ENCODE measurements at regions not wholly inside any gene's neighbourhood (a gene's known extent, or its start where the extent isn't known, plus 50 kb on each side); places are given as distances from the start of the nearest gene placed in this dataset.

- intact Hi-C loops (cut with DNase I) = no loop called here
- DNase-seq (no peak), ATAC-seq (no peak)
- H3K27ac ChIP-seq = no peak overlapping the region
- no peak for TF ChIP-seq CTCF (IDR thresholded peaks at IDR 0.05)
- H3K36me3 ChIP-seq (ENCODE audit: insufficient read depth in 1 of 2, low read depth in 1 of 2) = no peaks in the 10 kb centered on the region
- no peaks in the 10 kb centered on the region for H3K4me1 ChIP-seq
- peaks cover 11% of the 10 kb centered on the region for H3K9me3 ChIP-seq
- 71 to 83% (median 76%) methylated on average over 1 of the region's 1 CpG for WGBS, 3 donors
- no peaks in the 10 kb centered on the region for H3K27me3 ChIP-seq (ENCODE audit: insufficient read depth in 3 of 3, low read length in 2 of 3)
- no peak overlapping the region for H3K4me3 ChIP-seq
Observed at GRCh38 chr13:47764817-47765216, 236.3 kb downstream of the SUCLA2 start.

GRCh38 chr13:47757466-47758080 lies 243.5 kb downstream of the SUCLA2 start:
- intact Hi-C loops (cut with DNase I) = no loop called here
- Histone ChIP-seq H3K36me3 (ENCODE audit: insufficient read depth in 1 of 2, low read depth in 1 of 2) (no peaks in the 10 kb centered on the region), H3K4me3 (no peak overlapping the region), H3K9me3 (no peaks in the 10 kb centered on the region), H3K4me1 (no peaks in the 10 kb centered on the region), H3K27ac (no peak overlapping the region), H3K27me3 (ENCODE audit: insufficient read depth in 3 of 3, low read length in 2 of 3) (no peaks in the 10 kb centered on the region)
- no peak for TF ChIP-seq CTCF (IDR thresholded peaks at IDR 0.05)
- ATAC-seq (no peak), DNase-seq (no peak)
- 75 to 87% (median 85%) methylated on average over 4 of the region's 4 CpGs for WGBS, 3 donors

GRCh38 chr13:47747901-47748300 lies 253.2 kb downstream of the SUCLA2 start:
- WGBS, 3 donors = 69 to 74% (median 73%) methylated on average over 6 of the region's 6 CpGs
- Histone ChIP-seq H3K27ac (no peak overlapping the region), H3K27me3 (ENCODE audit: insufficient read depth in 3 of 3, low read length in 2 of 3) (no peaks in the 10 kb centered on the region), H3K36me3 (ENCODE audit: insufficient read depth in 1 of 2, low read depth in 1 of 2) (no peaks in the 10 kb centered on the region), H3K4me1 (no peaks in the 10 kb centered on the region), H3K4me3 (no peak overlapping the region), H3K9me3 (no peaks in the 10 kb centered on the region)
- TF ChIP-seq CTCF (IDR thresholded peaks at IDR 0.05) = no peak
- intact Hi-C loops (cut with DNase I) = no loop called here
- ATAC-seq = no peak
- DNase-seq = no peak

- intact Hi-C loops (cut with DNase I) = no loop called here
- TF ChIP-seq CTCF (IDR thresholded peaks at IDR 0.05) = no peak
- H3K4me3 ChIP-seq = no peak overlapping the region
- 65 to 74% (median 68%) methylated on average over 5 of the region's 5 CpGs for WGBS, 3 donors
- no peaks in the 10 kb centered on the region for H3K4me1 ChIP-seq
- H3K27me3 ChIP-seq (ENCODE audit: insufficient read depth in 3 of 3, low read length in 2 of 3) = no peaks in the 10 kb centered on the region
- no peaks in the 10 kb centered on the region for H3K36me3 ChIP-seq (ENCODE audit: insufficient read depth in 1 of 2, low read depth in 1 of 2)
- DNase-seq (no peak), ATAC-seq (no peak)
- no peak overlapping the region for H3K27ac ChIP-seq
- H3K9me3 ChIP-seq = no peaks in the 10 kb centered on the region
Observed at GRCh38 chr13:47726394-47726793, 274.7 kb downstream of the SUCLA2 start.

GRCh38 chr13:47723898-47724297 lies 277.2 kb downstream of the SUCLA2 start:
- no peak for DNase-seq
- no peak overlapping the region for H3K27ac ChIP-seq
- WGBS, 3 donors = 56 to 64% (median 58%) methylated on average over 4 of the region's 4 CpGs
- H3K4me3 ChIP-seq = no peak overlapping the region
- no peaks in the 10 kb centered on the region for H3K36me3 ChIP-seq (ENCODE audit: insufficient read depth in 1 of 2, low read depth in 1 of 2)
- H3K4me1 ChIP-seq = no peaks in the 10 kb centered on the region
- no peaks in the 10 kb centered on the region for H3K27me3 ChIP-seq (ENCODE audit: insufficient read depth in 3 of 3, low read length in 2 of 3)
- no peak for ATAC-seq
- no peak for TF ChIP-seq CTCF (IDR thresholded peaks at IDR 0.05)
- no peaks in the 10 kb centered on the region for H3K9me3 ChIP-seq
- intact Hi-C loops (cut with DNase I) = no loop called here

All from psoas muscle (tissue), 7 donors.